Spleen (tissue), 7 donors: ENCODE measurements at regions not wholly inside any gene's neighbourhood (a gene's known extent, or its start where the extent isn't known, plus 50 kb on each side); places are given as distances from the start of the nearest gene placed in this dataset.

Experiments used
- CTCF ChIP-seq, 11 experiments: fragments of 200-600 bp in 7 of 11; fragments of 450-650 bp in 4 of 11; sonication (generic) in 4 of 11; IDR thresholded peaks in 8 of 11; conservative IDR thresholded peaks in 3 of 11; 1 replicate in 7 of 11; 2 replicates in 4 of 11; pipeline versions ENCODE4 v1.4.0 to v1.8.0; 2016 to 2021; ENCODE audit warnings: antibody characterized with exemption in 11 of 11, inconsistent platforms in 4 of 11, mild to moderate bottlenecking in 1 of 11
- POLR2A ChIP-seq, 3 donors: fragments of 450-650 bp; IDR thresholded peaks; one replicate each; pipeline ENCODE4 v1.5.1; 2017; ENCODE audit warnings: antibody characterized with exemption in 3 of 3, mild to moderate bottlenecking in 1 of 3
- POLR2AphosphoS5 ChIP-seq, 3 donors: sonication (generic); formaldehyde crosslinking; IDR thresholded peaks; one replicate each; pipeline ENCODE4 v1.5.1; 2017; ENCODE audit warnings: antibody characterized with exemption in 3 of 3
- donor health status: DM: no; HTN: no; CAD: no; lungs with moderate emphysema.
- donor health status: DM: no; HTN: no; CAD: no.
- donor health status: DM: no; HTN: no; CAD: no.

DNA sequence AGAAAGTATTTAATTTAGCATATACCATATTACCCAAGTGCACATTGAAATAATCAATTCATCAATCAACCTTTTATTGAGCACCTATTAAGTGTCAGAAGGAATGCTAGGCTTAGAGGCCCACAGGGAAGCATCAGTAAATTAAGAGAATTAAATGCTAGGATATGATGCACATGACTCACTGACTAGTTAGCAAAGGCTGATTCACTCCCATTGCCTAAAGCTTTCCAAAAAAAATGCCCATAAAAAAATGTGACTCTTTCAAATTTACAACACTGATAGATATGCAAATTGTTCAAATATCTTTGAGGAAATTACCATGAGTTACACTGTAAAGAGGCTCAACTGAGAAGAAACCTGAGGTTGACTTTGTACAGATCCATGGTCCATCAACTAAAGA, 883.3 kb downstream of the CDH11 start:
- no peak for TF ChIP-seq CTCF (IDR thresholded peaks at IDR 0.05 in 8 of 11, conservative IDR thresholded peaks at IDR 0.05 in 3 of 11)
- TF ChIP-seq POLR2A (IDR thresholded peaks at IDR 0.05) = no peak
- no peak for TF ChIP-seq POLR2AphosphoS5 (IDR thresholded peaks at IDR 0.05)
